ENCODE measurements at regions not wholly inside any gene's neighbourhood (a gene's known extent, or its start where the extent isn't known, plus 50 kb on each side); places are given as distances from the start of the nearest gene placed in this dataset.

DNA sequence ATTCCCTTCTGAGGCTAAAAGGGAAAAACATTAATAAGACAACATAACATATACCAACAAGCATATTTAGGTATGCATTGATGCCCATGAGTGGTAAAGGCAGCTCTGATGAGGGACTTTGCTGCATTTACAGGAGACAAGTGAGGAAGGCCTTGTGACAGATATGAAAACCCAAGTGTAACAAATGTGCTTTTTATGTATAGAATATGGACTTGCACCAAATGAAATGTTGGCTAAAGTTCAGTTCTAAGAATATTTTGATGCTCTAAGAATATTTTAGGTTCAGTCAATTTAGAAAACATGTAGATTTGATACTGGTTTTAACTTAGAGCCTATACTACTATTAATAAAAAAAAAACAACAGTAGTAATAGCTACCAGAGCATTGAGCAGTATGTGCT lies 424.7 kb downstream of the LMO4 start:
- TF ChIP-seq POLR2A (IDR thresholded peaks at IDR 0.05) (no peak), EP300 (IDR thresholded peaks at IDR 0.05) (no peak), CTCF (IDR thresholded peaks at IDR 0.05) (no peak), POLR2AphosphoS5 (IDR thresholded peaks at IDR 0.05) (no peak)
